PC-9 (cell line): ENCODE measurements at regions not wholly inside any gene's neighbourhood (a gene's known extent, or its start where the extent isn't known, plus 50 kb on each side); places are given as distances from the start of the nearest gene placed in this dataset.

ENCODE experiments used
- EZH2 ChIP-seq: fragments of 200-600 bp; sonication (generic); IDR thresholded peaks from 2 replicates; pipeline ENCODE4 v1.8.0; 2017; ENCODE audit warnings: antibody characterized with exemption, low read depth
- TF ChIP-seq, protein P1 (sequence below): fragments of 200-600 bp; sonication (generic); conservative IDR thresholded peaks from 2 replicates; pipeline ENCODE4 v1.6.1; 2017; ENCODE audit warnings: mixed run types, antibody characterized with exemption, mild to moderate bottlenecking, moderate library complexity

DNA sequence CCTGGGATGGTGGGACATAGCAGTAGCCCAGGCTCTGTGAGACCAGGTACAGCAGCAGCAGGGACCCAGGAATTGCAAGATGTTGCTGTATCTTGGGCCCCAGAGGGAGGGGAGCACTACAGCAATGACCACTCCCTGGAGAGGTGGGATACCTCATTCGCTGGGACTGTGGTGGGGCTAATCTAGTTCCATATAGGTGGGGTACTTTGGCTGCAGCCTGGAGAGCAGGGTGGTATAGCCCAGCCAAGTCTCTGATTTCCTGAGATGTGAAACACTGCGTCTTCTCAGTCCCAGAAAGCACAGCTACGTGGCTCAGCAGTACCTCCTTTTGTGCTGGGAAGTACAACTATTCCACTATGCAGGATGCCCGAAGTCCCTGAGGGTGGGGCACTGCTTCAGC, 163.7 kb upstream of the ARHGAP5 start:
- TF ChIP-seq, protein P1, sequence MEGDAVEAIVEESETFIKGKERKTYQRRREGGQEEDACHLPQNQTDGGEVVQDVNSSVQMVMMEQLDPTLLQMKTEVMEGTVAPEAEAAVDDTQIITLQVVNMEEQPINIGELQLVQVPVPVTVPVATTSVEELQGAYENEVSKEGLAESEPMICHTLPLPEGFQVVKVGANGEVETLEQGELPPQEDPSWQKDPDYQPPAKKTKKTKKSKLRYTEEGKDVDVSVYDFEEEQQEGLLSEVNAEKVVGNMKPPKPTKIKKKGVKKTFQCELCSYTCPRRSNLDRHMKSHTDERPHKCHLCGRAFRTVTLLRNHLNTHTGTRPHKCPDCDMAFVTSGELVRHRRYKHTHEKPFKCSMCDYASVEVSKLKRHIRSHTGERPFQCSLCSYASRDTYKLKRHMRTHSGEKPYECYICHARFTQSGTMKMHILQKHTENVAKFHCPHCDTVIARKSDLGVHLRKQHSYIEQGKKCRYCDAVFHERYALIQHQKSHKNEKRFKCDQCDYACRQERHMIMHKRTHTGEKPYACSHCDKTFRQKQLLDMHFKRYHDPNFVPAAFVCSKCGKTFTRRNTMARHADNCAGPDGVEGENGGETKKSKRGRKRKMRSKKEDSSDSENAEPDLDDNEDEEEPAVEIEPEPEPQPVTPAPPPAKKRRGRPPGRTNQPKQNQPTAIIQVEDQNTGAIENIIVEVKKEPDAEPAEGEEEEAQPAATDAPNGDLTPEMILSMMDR, result no peak
- no peak for TF ChIP-seq EZH2
